Right lobe of liver (tissue), 6 donors: ENCODE measurements at regions not wholly inside any gene's neighbourhood (a gene's known extent, or its start where the extent isn't known, plus 50 kb on each side); places are given as distances from the start of the nearest gene placed in this dataset.

Experiments used
- ATAC-seq, 4 donors: fragments of 200-7000 bp; cut with Tn5 transposase; one replicate each; pipeline ENCODE4 v1.9.1; 2020; ENCODE audit warnings: mild to moderate bottlenecking in 4 of 4, moderate library complexity in 4 of 4
- DNase-seq, 3 donors: peaks; one replicate each; pipeline ENCODE4 v3.0.0-alpha.2; 2020
- H3K27ac ChIP-seq, 3 donors: fragments of 200-600 bp; one replicate each; pipeline ENCODE4 v1.8.0; 2022
- H3K27me3 ChIP-seq, 2 donors: fragments of 200-600 bp; one replicate each; pipeline ENCODE4 v1.8.0; 2022
- H3K36me3 ChIP-seq, 4 donors: fragments of 200-600 bp; sonication (generic) in 1 of 4; one replicate each; pipeline versions ENCODE4 v1.5.1 to v1.8.0; 2017 to 2022; ENCODE audit warnings: control low read depth in 1 of 4
- H3K4me1 ChIP-seq, 4 donors: fragments of 200-600 bp; sonication (generic) in 1 of 4; one replicate each; pipeline versions ENCODE4 v1.5.1 to v1.8.0; 2017 to 2022; ENCODE audit warnings: control low read depth in 1 of 4
- H3K4me3 ChIP-seq, 3 donors: fragments of 200-600 bp; one replicate each; pipeline ENCODE4 v1.8.0; 2022
- H3K9me3 ChIP-seq, 4 donors: fragments of 200-600 bp; sonication (generic) in 1 of 4; one replicate each; pipeline versions ENCODE4 v1.5.1 to v1.8.0; 2017 to 2022; ENCODE audit warnings: control low read depth in 1 of 4
- POLR2A ChIP-seq: fragments of 450-650 bp; IDR thresholded peaks from one replicate; pipeline ENCODE4 v1.6.1; 2017; ENCODE audit warnings: antibody characterized with exemption, mild to moderate bottlenecking
- WGBS: methylation state at CpG from one replicate; pipeline ENCODE4 v1.1.6; 2018; ENCODE audit warnings: low coverage, low lambda C conversion rate; ENCODE audit not compliant: insufficient coverage; ENCODE audit errors: missing lambda C conversion rate; 5-methylcytosine and 5-hydroxymethylcytosine counted together
- intact Hi-C, 2 donors: fragments of 100-400 bp; cut with DNase I; formaldehyde crosslinking; loops; one replicate each; pipeline versions ENCODE4 v1.11.2 to v1.14.1; 2022
- TF ChIP-seq, protein P1 (sequence below), 4 donors: fragments of 200-600 bp in 3 of 4; fragments of 450-650 bp in 1 of 4; IDR thresholded peaks; one replicate each; pipeline versions ENCODE4 v1.5.1 to v1.8.0; 2016 to 2022; ENCODE audit warnings: antibody characterized with exemption in 4 of 4, mild to moderate bottlenecking in 2 of 4
- donor health status: DM: no; HTN: yes; CAD: no.
- donor health status: DM: no; HTN: no; CAD: no.
- donor health status: DM: no; HTN: no; CAD: no.
- donor health status: DM: no; HTN: yes; CAD: no.
- donor health status: DM: no; HTN: yes; CAD: no.

DNA sequence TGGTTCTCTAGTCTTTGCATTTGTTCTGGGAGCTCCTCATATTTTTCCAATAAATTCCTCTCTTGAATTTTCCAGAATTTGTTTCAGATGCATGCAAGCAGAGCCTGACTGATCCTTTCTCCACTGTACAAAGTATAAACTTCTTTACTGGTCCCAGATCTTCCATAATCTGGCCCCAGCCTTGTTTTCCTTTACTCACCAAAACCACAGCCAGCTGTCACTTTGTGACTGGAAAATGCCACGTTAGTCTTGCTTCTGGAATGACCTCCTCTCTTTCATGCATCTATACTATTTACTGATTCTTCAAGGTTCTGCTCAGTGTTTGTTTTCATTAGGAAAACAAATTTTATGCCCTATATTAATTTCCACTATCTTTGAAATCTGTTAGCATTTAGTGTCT, 60.4 kb upstream of the SPPL2A start:
- peaks cover 0 to 9% (median 2%) of the 10 kb centered on the region in 4 donors for H3K4me1 ChIP-seq
- no peaks in the 10 kb centered on the region for H3K36me3 ChIP-seq
- TF ChIP-seq, protein P1, sequence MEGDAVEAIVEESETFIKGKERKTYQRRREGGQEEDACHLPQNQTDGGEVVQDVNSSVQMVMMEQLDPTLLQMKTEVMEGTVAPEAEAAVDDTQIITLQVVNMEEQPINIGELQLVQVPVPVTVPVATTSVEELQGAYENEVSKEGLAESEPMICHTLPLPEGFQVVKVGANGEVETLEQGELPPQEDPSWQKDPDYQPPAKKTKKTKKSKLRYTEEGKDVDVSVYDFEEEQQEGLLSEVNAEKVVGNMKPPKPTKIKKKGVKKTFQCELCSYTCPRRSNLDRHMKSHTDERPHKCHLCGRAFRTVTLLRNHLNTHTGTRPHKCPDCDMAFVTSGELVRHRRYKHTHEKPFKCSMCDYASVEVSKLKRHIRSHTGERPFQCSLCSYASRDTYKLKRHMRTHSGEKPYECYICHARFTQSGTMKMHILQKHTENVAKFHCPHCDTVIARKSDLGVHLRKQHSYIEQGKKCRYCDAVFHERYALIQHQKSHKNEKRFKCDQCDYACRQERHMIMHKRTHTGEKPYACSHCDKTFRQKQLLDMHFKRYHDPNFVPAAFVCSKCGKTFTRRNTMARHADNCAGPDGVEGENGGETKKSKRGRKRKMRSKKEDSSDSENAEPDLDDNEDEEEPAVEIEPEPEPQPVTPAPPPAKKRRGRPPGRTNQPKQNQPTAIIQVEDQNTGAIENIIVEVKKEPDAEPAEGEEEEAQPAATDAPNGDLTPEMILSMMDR (IDR thresholded peaks at IDR 0.05), result no peak
- no peak for TF ChIP-seq POLR2A
- no peak overlapping the region for H3K27ac ChIP-seq
- WGBS, result 50% methylated on average over 1 of the region's 1 CpG
- DNase-seq (no peak), ATAC-seq (no peak)
- H3K9me3 ChIP-seq, result no peaks in the 10 kb centered on the region
- intact Hi-C loops, result no loop called here
- H3K4me3 ChIP-seq, result no peak overlapping the region
- H3K27me3 ChIP-seq, result no peaks in the 10 kb centered on the region

DNA sequence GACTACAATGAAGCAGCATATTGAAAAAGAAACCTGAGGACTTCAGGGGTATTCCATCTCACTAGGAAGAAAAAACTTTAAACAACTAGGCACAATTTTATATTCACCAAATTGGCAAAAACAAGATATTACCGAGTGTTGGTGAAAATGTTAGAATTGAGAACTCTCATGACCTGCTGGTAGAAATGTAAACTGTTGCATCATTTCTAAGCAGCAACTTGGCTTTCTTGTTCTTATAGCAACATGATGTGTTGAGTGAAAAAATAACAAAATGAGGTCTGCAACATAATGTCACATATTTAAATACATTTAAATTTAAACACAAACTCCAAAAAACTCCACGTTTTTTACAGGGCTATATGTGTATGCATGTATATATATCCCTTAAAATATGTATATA, 59.0 kb upstream of the SPPL2A start:
- Histone ChIP-seq H3K27me3 (no peaks in the 10 kb centered on the region), H3K4me1 (peaks cover 0 to 9% (median 2%) of the 10 kb centered on the region in 4 donors), H3K27ac (no peak overlapping the region), H3K36me3 (no peaks in the 10 kb centered on the region), H3K4me3 (no peak overlapping the region), H3K9me3 (no peaks in the 10 kb centered on the region)
- intact Hi-C loops, result no loop called here
- ATAC-seq (peak in 1 of 4 donors; percentile 39), DNase-seq (no peak)
- no peak for TF ChIP-seq POLR2A
- TF ChIP-seq, protein P1 (IDR thresholded peaks at IDR 0.05), result no peak
- WGBS, result 24% methylated on average over 2 of the region's 2 CpGs

DNA sequence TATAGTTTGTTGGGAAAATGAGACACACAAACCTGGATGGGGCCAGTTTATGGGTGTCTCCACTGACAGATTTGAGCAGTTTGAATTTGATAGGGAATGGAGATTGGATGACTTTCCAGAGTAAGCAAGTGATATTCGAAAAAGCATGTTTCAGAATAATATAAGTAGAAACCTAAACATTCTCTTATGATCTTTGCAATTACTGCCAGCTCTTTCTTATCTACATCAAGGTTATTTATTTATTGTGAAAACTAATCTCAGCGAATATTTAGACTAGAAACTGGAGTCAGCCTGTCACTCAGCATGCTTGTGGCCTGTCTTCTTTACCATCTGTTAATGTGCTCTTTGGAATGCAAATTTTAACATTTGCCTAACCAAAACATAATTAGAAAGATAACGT, 57.8 kb upstream of the SPPL2A start:
- Histone ChIP-seq H3K9me3 (no peaks in the 10 kb centered on the region), H3K4me1 (no peaks in the 10 kb centered on the region), H3K27ac (no peak overlapping the region), H3K36me3 (no peaks in the 10 kb centered on the region), H3K27me3 (no peaks in the 10 kb centered on the region), H3K4me3 (no peak overlapping the region)
- ATAC-seq, result no peak
- WGBS, result 48% methylated on average over 3 of the region's 3 CpGs
- intact Hi-C loops, result no loop called here
- no peak for TF ChIP-seq POLR2A
- no peak for DNase-seq

DNA sequence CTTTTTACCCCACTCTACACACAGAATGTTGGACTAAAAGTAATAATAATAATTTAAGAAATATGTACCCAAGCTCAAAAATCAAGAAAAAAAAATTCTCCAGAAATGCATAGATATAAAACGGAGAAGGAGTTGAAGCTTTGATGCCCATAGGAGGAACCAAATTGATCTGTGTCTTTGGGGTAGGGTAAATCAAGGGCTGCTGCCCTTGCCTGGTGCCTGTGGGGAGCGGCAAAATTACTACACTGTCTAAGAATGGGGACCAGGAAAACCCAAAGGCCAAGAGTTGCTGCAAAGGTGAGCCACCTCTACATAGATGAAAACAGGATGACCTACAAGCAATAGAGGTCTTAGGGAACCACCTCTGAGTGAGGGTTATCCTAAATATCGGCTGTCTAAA, 56.0 kb upstream of the SPPL2A start:
- ATAC-seq (no peak), DNase-seq (no peak)
- H3K9me3 ChIP-seq, result no peaks in the 10 kb centered on the region
- no peaks in the 10 kb centered on the region for H3K27me3 ChIP-seq
- TF ChIP-seq, protein P1 (IDR thresholded peaks at IDR 0.05), result no peak
- no peak for TF ChIP-seq POLR2A
- H3K36me3 ChIP-seq, result no peaks in the 10 kb centered on the region
- no peak overlapping the region for H3K4me3 ChIP-seq
- 64% methylated on average over 3 of the region's 3 CpGs for WGBS
- H3K27ac ChIP-seq, result no peak overlapping the region
- intact Hi-C loops, result no loop called here
- no peaks in the 10 kb centered on the region for H3K4me1 ChIP-seq

DNA sequence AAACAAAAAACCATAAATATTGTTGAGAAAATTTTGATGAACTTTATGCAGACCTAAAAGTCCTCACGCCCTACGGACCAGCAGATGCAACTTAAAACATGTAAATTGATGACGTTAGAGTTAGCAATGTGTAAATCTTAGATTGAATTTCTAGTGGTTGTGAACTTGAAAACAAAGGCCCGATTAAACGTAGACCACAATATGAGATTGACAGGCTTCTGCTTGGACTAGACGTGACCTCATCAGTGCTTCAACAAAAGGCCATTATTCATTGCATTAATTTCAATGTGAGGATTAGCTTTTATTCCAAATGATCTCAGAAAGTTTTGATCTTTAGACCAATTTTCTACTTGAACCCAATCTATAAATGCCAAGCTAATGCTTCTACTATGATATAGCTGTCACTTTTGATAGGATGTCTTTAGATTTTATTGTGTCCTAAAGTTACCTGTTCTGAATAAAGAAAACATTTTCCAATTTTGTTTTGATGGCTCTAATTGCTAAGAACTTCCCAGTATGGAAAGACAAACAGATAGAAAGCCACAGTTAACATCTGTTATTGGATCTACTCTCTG, 55.4 kb upstream of the SPPL2A start:
- intact Hi-C loops, result no loop called here
- Histone ChIP-seq H3K36me3 (no peaks in the 10 kb centered on the region), H3K4me3 (no peak overlapping the region), H3K27me3 (no peaks in the 10 kb centered on the region), H3K9me3 (no peaks in the 10 kb centered on the region), H3K4me1 (no peaks in the 10 kb centered on the region), H3K27ac (no peak overlapping the region)
- ATAC-seq, result no peak
- 86% methylated on average over 6 of the region's 6 CpGs for WGBS
- no peak for DNase-seq
- TF ChIP-seq, protein P1 (IDR thresholded peaks at IDR 0.05), result no peak
- TF ChIP-seq POLR2A, result no peak
